AG09309 (cell line): ENCODE measurements at regions not wholly inside any gene's neighbourhood (a gene's known extent, or its start where the extent isn't known, plus 50 kb on each side); places are given as distances from the start of the nearest gene placed in this dataset.

Source experiments
- DNase-seq: peaks from one replicate; pipeline ENCODE4 v3.0.0-alpha.2; 2010; ENCODE audit warnings: low read depth
- H3K4me3 ChIP-seq: 2 replicates; pipeline ENCODE4 v1.5.1; 2011; ENCODE audit warnings: mild to moderate bottlenecking, low read depth, low read length, moderate library complexity; ENCODE audit not compliant: control insufficient read depth
- CTCF ChIP-seq: IDR thresholded peaks from 2 replicates; pipeline ENCODE4 v1.5.1; 2011; ENCODE audit warnings: mild to moderate bottlenecking, low read depth, low read length, inconsistent platforms; ENCODE audit not compliant: insufficient read depth, control insufficient read depth; ENCODE audit errors: missing control alignments

DNA sequence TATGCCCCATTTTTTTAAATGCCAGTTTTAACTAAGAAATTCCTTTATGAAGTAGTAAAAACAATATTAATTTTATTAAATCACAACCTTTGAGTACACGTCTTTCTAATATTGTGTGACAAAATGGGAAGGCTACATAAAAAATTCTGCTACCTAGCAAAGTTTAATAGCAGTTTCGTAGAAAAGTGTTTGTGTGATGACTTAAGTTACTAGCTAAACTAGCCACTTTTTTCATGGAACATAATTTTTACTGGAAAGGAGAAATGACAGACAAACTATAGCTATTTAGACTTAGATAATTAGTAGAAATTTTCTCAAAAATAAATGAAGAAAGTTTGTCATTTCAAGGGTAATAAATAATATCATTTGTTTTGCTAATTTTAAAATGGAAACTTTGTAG, 153.1 kb downstream of the GPAM start:
- no peak overlapping the region for H3K4me3 ChIP-seq
- DNase-seq = no peak
- no peak for TF ChIP-seq CTCF

DNA sequence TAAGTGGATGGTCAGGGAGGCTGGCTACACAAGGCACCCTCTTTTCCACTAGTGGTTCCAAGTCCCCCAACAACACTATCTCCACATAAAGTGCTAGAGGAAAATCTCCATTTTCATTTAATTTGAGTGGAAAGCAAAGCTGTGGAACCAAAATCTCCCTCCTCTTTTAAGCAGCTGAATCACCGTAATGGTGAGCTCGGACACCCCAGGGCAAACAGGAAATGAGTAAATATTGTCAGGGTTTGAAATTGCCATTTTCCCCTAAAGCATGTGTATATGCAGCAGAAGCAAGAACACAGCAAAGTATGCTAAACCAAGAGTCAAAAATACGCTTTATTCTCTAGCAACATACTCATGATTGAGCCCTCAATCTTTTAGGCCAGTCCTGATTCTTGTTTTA, 143.7 kb downstream of the GPAM start:
- no peak for DNase-seq
- no peak overlapping the region for H3K4me3 ChIP-seq
- no peak for TF ChIP-seq CTCF

DNA sequence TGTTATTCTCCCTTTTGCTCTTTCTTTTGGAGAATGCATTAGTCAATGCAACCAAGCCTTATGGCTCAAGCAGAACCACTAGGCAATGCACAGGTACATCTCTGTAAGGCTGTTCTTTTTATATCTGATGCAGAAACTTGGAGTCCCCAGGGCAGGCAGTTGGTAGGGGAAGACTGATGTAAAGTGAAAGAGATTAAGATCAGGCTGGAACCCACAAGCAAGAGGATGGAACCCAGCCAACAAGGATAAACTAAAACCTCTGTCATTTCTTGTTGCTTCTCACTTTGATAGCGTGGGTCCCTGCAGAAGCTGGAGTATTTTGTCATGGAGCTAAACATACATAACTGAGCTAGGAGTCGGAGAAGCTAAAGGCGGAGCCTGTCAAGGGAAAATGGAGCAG, 142.9 kb downstream of the GPAM start:
- DNase-seq = no peak
- TF ChIP-seq CTCF = no peak

GRCh38 chr10:112045938-112046337, 137.6 kb downstream of the GPAM start:
- no peak for TF ChIP-seq CTCF
- H3K4me3 ChIP-seq = no peak overlapping the region
- no peak for DNase-seq

More for the DNA sequence above, 142.9 kb downstream of the GPAM start:
- H3K4me3 ChIP-seq = no peak overlapping the region

DNA sequence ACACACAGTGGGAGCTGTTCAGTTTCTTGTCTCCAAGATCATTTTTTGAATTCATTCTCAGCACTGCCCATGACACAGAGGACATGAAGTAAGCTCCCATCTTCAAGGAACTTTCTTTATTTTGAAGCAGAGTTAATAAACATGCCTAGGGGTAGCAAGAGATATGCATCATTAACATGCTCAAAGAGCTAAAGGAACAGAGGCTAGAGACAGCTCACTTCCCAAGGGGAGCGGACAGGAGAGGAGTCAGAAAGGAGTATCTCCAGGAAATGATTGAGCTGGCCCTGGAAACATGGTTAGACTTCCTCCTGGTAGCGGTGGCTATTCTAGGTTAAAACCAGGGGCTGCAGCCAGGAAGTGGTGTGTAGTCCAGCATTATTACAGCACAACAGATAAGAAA, 135.9 kb downstream of the GPAM start:
- H3K4me3 ChIP-seq = no peak overlapping the region
- no peak for TF ChIP-seq CTCF
- no peak for DNase-seq

- DNase-seq = no peak
- no peak for TF ChIP-seq CTCF
Measured at GRCh38 chr10:112052166-112052565, 131.4 kb downstream of the GPAM start.

GRCh38 chr10:112053895-112054294, 129.7 kb downstream of the GPAM start:
- TF ChIP-seq CTCF = no peak
- no peak for DNase-seq
- no peak overlapping the region for H3K4me3 ChIP-seq

More at GRCh38 chr10:112052166-112052565, 131.4 kb downstream of the GPAM start:
- no peak overlapping the region for H3K4me3 ChIP-seq
